ENCODE measurements at regions not wholly inside any gene's neighbourhood (a gene's known extent, or its start where the extent isn't known, plus 50 kb on each side); places are given as distances from the start of the nearest gene placed in this dataset.

DNA sequence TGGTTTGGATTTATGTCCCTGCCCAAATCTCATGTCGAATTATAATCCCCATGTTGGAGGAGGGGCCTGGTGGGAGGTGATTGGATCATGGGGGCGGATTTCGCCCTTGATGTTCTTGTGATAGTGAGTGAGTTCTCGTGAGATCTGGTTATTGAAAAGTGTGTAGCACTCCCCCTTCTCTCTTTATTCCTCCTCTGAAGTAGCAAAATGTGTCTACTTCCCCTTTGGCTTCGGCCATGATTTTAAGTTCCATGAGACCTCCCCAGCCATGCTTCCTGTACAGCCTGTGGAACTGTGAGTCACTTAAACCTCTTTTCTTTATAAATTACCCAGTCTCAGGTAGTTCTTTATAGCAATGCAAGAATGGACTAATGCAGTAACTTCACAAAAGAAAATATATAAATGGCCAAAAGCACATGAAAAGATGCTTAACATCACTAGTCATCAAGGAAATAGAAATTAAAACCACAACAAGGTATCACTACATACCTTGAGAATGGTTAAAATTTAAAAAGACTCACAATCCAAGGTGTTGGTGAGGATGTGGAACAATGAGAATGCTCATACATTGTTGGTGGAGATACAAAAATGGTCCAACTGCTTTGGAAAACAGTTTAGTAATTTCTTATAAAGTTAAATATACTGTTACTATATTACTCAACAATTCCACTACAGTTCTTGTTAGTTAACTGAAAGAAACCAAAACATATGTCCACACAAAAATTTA is 218.7 kb downstream of the SNX10 start:
- H3K27ac ChIP-seq, result no peak overlapping the region
- H3K9me3 ChIP-seq, result no peaks in the 10 kb centered on the region
- intact Hi-C loops (cut with DNase I), result no loop called here
- H3K4me1 ChIP-seq, result no peaks in the 10 kb centered on the region
- TF ChIP-seq, protein P1, sequence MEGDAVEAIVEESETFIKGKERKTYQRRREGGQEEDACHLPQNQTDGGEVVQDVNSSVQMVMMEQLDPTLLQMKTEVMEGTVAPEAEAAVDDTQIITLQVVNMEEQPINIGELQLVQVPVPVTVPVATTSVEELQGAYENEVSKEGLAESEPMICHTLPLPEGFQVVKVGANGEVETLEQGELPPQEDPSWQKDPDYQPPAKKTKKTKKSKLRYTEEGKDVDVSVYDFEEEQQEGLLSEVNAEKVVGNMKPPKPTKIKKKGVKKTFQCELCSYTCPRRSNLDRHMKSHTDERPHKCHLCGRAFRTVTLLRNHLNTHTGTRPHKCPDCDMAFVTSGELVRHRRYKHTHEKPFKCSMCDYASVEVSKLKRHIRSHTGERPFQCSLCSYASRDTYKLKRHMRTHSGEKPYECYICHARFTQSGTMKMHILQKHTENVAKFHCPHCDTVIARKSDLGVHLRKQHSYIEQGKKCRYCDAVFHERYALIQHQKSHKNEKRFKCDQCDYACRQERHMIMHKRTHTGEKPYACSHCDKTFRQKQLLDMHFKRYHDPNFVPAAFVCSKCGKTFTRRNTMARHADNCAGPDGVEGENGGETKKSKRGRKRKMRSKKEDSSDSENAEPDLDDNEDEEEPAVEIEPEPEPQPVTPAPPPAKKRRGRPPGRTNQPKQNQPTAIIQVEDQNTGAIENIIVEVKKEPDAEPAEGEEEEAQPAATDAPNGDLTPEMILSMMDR (IDR thresholded peaks at IDR 0.05), result no peak
- TF ChIP-seq POLR2A (IDR thresholded peaks at IDR 0.05), result no peak
- no peak overlapping the region for H3K4me3 ChIP-seq
- H3K36me3 ChIP-seq, result no peaks in the 10 kb centered on the region
- 79 to 80% methylated on average over 5 of the region's 5 CpGs for WGBS, 2 donors
- no peak for DNase-seq
- H3K27me3 ChIP-seq, result peaks cover 0 to 54% (median 0%) of the 10 kb centered on the region in 4 donors

DNA sequence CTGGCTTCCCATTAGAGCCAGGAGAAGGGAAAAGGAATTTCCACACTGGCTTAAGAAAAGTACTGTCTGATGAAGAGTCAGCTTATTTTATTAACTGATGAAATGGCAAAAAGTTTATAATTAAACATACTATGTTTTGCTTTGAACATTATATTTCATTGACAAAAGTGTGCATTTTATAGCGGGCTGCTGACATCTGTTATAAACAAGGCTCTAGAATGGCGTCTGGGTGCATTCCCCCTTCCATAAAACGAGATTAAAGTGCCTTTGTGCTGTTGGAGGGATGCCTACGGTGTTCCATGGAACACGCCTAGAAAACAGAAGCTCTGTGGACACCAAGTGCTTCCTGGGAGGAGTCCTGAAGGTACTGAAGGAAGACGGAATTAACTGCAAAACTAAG is 220.2 kb downstream of the SNX10 start:
- H3K4me1 ChIP-seq, result no peaks in the 10 kb centered on the region
- TF ChIP-seq POLR2A (IDR thresholded peaks at IDR 0.05), result no peak
- TF ChIP-seq, protein P1 (IDR thresholded peaks at IDR 0.05), result no peak
- intact Hi-C loops (cut with DNase I), result no loop called here
- H3K27me3 ChIP-seq, result peaks cover 0 to 49% (median 0%) of the 10 kb centered on the region in 4 donors
- no peak overlapping the region for H3K4me3 ChIP-seq
- H3K27ac ChIP-seq, result no peak overlapping the region
- WGBS, 2 donors, result 36 to 52% methylated on average over 6 of the region's 6 CpGs
- H3K9me3 ChIP-seq, result no peaks in the 10 kb centered on the region
- H3K36me3 ChIP-seq, result no peaks in the 10 kb centered on the region
- DNase-seq, result no peak

DNA sequence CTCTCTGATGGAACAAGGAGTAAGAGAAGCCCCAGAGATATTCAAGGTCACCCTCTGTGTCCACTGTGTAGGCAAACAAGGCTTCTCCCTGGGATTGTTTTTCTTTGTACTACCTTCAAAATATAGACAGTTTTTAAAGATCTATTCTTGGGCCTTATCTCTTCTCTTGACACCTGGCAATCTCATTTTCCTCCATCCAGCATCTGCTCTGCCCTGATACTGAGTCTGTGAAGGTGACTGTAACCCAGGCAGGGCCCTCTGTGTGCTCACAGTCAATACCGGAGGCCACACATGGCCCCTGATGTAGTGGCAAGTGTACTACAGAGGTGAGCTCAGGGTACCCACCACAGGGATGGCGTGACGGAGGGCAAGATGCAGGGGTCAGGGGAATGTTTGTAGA is 221.1 kb downstream of the SNX10 start:
- intact Hi-C loops (cut with DNase I), result no loop called here
- no peaks in the 10 kb centered on the region for H3K36me3 ChIP-seq
- H3K4me3 ChIP-seq, result no peak overlapping the region
- no peaks in the 10 kb centered on the region for H3K9me3 ChIP-seq
- DNase-seq, result no peak
- 79 to 86% methylated on average over 3 of the region's 3 CpGs for WGBS, 2 donors
- no peak overlapping the region for H3K27ac ChIP-seq
- TF ChIP-seq POLR2A (IDR thresholded peaks at IDR 0.05), result no peak
- TF ChIP-seq, protein P1 (IDR thresholded peaks at IDR 0.05), result no peak
- H3K27me3 ChIP-seq, result peaks cover 0 to 45% (median 0%) of the 10 kb centered on the region in 4 donors
- no peaks in the 10 kb centered on the region for H3K4me1 ChIP-seq

DNA sequence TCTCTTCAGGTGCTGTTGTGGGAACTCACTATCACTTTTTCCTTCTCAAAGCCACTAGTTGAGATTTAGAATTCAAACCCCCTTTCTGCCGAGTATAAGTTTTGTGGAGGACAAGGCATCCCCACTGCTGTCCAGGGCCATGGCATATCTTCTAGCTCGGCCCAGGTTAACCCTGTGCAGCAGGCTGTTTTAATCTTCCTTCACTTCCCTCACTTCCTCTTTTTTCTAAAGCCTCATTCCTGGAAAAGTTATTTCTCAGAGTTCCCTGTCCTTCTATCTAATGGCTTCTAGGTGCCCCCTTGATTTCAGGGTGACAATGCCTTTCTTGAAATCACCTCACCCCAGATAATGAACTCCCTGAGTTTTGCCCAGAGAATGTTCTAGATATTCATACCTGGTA is 222.3 kb downstream of the SNX10 start:
- Histone ChIP-seq H3K9me3 (no peaks in the 10 kb centered on the region), H3K4me1 (no peaks in the 10 kb centered on the region), H3K4me3 (no peak overlapping the region), H3K27me3 (peaks cover 0 to 40% (median 0%) of the 10 kb centered on the region in 4 donors), H3K27ac (no peak overlapping the region), H3K36me3 (no peaks in the 10 kb centered on the region)
- no peak for DNase-seq
- no peak for TF ChIP-seq POLR2A (IDR thresholded peaks at IDR 0.05)
- TF ChIP-seq, protein P1 (IDR thresholded peaks at IDR 0.05), result no peak
- intact Hi-C loops (cut with DNase I), result no loop called here
- WGBS, 2 donors, result 75 to 92% methylated on average over 2 of the region's 2 CpGs

DNA sequence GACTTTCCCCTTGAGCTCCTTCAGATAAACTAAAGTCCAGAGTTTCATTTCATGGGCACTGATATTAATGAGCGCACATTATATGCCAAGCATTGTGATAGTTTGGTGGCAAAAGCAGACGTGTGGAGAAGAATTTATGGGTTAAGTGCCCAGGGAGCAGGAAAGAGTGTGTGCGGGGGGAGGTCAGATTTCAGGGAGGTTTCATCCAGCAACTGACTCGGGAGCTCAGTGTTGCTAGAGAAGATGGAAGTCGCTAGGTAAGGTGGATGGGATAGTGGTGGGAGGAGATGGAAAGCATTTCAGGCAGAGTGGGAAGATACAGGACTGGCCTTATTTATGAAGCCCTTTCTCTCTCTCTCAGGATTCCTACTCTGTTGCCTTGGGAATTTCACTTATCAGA is 223.0 kb downstream of the SNX10 start:
- TF ChIP-seq, protein P1 (IDR thresholded peaks at IDR 0.05), result no peak
- no peak for TF ChIP-seq POLR2A (IDR thresholded peaks at IDR 0.05)
- Histone ChIP-seq H3K27ac (no peak overlapping the region), H3K27me3 (peaks cover 0 to 34% (median 0%) of the 10 kb centered on the region in 4 donors), H3K36me3 (no peaks in the 10 kb centered on the region), H3K4me1 (no peaks in the 10 kb centered on the region), H3K4me3 (no peak overlapping the region), H3K9me3 (no peaks in the 10 kb centered on the region)
- WGBS, 2 donors, result 77 to 88% methylated on average over 5 of the region's 5 CpGs
- intact Hi-C loops (cut with DNase I), result no loop called here
- DNase-seq, result no peak

All from esophagus squamous epithelium (tissue), 5 donors.